Suprapubic skin (tissue), 4 donors: ENCODE measurements at regions not wholly inside any gene's neighbourhood (a gene's known extent, or its start where the extent isn't known, plus 50 kb on each side); places are given as distances from the start of the nearest gene placed in this dataset.

ENCODE experiments used
- CTCF ChIP-seq, 2 donors: fragments of 200-600 bp in 1 of 2; fragments of 450-650 bp in 1 of 2; sonication (generic) in 1 of 2; IDR thresholded peaks; one replicate each; pipeline ENCODE4 v1.5.1; 2016 to 2019; ENCODE audit warnings: antibody characterized with exemption in 2 of 2, mild to moderate bottlenecking in 1 of 2, moderate library complexity in 1 of 2
- POLR2A ChIP-seq, 2 donors: fragments of 450-650 bp; IDR thresholded peaks; one replicate each; pipeline ENCODE4 v1.6.1; 2017; ENCODE audit warnings: antibody characterized with exemption in 2 of 2, mild to moderate bottlenecking in 2 of 2, moderate library complexity in 2 of 2
- POLR2AphosphoS5 ChIP-seq, 3 donors: sonication (generic); formaldehyde crosslinking; IDR thresholded peaks; one replicate each; pipeline ENCODE4 v1.6.1; 2017; ENCODE audit warnings: antibody characterized with exemption in 3 of 3

DNA sequence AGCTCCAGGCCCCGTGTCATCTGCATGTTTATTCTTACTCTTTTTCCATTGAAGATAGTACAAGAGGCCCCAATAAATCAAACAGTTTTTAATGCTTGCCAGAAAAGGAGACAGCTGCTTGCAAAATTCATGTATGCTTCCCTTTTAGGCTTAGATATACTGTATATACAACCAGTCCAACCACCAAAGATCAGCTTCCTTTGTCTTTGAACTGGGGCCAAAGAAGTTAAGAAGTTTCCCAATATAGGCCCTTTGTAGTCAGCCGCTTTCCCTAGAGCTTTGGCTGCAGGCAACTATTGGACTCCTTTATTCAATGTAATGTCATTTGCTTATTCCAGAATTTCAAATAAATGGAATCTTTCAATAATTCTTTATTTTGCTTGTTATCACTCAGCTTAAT lies 1395.0 kb downstream of the GATA3 start:
- TF ChIP-seq CTCF (IDR thresholded peaks at IDR 0.05) (no peak), POLR2AphosphoS5 (IDR thresholded peaks at IDR 0.05) (no peak), POLR2A (IDR thresholded peaks at IDR 0.05) (no peak)
